NCI-H2029 (cell line): ENCODE measurements at regions not wholly inside any gene's neighbourhood (a gene's known extent, or its start where the extent isn't known, plus 50 kb on each side); places are given as distances from the start of the nearest gene placed in this dataset.
"Not testable (repeated sequence)": the region's sequence is repeated elsewhere in the genome, so short reads cannot be mapped to it uniquely, and the experiment has no call there.

Source experiments
- DNase-seq: peaks from one replicate; lab custom pipeline; 2025; lab: John Stamatoyannopoulos, UW

DNA sequence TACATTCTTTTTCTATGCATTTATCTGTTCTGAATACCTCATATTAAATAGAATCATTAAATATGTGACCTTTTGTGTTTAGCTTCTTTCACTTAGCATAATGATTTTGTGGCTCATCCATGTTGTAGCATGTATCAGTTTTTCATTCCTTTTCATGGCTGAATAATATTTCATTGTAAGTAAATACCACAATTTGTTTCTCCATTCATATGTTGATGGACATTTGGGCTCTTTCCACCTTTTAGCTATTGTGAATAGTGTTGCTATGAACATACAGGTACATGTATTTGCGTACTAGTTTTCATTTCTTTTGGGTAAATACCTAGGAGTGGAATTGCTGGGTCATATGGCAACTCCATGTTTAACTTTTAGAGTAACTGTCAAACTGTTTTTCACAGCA, 85.1 kb downstream of the GNL3L start:
- DNase-seq = no peak

DNA sequence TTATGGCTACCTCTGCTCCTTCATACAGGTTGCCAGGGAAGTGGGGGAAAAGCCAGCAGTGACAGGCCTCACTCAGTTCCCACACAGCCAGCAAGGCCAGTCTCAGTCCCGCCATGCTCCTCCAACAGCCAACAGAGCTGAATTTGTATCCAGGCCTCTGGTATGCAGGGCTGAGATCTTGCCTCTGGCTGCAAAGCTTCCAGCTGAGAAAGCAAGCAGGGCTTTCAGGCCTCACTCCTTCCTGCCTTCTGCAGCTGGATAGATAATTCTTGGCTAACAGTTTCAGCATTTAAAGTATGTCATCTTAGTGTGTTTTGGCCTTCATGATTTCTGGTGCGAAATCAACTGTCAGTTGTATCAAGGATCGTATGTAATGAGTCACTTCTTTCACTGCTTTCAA, 103.6 kb downstream of the GNL3L start:
- no peak for DNase-seq

DNA sequence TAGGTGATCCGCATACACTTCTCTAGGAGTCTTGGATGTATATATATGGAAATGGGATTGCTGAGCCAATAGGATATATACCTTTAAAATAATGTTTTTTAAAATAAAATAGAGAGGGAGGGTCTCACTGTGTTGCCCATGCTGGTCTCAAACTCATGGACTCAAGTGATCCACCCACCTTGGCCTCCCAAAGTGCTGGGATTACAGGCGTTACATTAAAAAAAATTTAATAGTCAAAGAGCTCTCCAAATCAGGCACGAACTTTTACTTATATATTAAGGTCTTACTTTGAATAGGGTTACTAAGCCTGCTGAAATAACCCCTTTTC, 109.0 kb downstream of the GNL3L start:
- DNase-seq = no peak

DNA sequence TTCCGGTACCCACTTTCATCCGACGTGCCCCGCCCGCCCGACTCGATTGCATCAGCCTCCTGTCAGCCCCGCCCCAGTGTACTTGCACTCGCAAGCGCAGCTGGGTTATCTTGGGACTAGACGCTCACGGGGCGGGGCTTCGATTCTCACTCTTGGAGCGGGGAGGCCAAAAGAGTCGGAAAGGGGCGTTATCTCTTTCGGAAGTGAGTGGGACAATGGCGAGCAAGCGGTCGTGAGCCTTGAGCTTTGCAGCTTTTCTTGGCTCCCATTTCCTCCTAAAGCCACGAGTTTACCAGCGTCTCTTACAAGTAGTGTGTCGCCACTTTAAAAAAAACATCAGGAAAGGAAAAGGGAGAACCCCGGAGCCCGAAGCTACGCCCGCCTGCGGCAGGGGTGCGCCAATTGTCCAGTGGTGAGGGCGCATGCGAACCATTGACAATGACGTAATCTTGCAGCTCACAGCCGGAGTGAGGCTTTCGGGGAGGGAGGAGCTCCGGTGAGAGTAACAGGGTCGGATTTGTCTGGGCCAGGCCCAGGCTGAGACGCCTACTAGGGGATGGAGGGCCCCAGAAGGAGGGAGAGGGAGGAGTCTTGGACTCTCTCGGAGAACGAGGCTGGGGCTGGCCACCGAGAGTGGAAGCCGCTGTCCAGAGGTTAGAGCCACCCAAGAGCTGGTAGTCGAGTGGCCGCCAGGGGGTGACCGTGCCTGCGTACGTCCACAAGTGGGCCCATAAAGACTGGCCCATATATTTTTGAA, 109.5 kb downstream of the GNL3L start:
- peak; percentile 85 for DNase-seq

DNA sequence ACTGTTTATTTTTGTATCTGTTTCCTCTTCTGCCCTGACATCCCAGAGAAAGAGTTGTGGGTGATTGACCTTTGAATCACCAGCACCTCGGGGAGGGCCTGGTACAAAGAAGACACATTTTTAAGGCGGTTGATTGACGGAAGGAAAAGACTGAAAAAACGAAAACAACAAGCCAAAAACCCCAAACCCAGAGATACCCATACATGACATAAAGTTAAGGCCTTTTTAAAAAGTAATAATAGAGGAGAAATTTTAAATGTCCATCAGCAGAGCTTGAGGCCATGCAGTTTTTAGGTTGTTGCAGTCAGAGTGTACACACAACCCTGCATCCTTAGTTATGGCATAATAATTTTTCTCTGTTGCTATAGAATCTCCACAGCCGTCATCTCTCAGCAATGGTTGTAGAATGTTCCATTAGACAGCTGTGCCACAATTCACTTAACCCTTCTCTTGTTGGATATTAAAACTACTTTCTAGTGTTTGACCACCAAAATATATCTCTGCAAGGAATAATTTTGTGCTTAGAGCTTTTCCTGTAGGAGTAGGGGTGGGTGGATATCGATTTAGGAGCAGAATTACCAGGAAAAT, 110.2 kb downstream of the GNL3L start:
- no peak for DNase-seq

DNA sequence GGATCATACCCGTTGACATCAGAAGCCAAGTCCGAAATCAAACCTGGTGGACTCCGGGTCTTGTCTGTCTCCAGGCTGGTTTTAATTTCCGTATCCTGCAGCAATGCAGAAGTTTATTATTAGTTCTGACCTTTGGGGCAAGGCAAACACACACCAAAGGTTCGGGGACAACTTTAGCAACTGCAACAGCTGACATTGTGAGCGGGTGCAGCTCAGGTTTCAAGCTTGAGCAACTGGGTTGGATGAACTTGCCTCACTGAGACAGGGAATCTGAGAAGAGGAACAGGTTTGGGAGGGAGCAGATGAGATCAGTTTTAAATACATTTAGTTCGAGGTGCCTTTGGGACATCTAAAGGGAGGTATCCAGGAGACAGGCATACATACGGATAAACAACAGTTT, 110.7 kb downstream of the GNL3L start:
- DNase-seq = no peak

DNA sequence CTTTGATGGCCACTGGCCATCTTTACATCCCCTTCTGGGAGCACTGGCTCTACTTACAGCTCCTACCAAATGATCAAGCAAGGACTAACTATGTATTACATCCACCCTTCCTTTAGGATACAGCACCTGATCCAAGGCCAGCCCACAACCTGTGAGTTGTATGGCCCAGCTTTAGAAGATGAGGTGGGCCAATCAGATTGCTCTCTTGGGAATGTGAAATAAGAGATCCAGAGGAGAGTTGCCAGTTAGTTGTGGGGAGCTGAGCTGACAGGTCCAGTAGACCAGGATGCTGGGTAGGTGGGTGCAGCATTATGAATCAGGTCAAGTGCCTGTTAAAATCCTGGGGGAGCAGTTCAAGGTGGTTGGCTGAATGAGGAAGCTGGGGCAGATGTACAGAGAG, 111.5 kb downstream of the GNL3L start:
- DNase-seq = no peak

DNA sequence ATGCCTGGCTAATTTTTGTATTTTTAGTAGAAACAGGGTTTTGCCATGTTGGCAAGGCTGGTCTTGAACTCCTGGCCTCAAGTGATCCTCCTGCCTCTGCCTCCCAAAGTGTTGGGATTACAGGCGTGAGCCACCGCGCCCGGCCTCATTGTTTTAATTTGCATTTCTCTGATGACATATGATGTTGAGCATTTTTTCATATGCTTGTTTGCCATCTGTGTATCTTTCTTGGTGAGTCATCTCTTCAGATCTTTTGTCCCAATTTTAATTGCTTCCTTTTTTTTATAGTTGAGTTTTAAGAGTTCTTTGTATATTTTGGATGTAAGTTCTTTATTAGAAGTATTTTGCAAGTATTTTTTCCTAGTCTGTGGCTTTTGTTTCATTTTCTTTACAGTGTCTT, 117.6 kb downstream of the GNL3L start:
- DNase-seq = not testable (repeated sequence)

DNA sequence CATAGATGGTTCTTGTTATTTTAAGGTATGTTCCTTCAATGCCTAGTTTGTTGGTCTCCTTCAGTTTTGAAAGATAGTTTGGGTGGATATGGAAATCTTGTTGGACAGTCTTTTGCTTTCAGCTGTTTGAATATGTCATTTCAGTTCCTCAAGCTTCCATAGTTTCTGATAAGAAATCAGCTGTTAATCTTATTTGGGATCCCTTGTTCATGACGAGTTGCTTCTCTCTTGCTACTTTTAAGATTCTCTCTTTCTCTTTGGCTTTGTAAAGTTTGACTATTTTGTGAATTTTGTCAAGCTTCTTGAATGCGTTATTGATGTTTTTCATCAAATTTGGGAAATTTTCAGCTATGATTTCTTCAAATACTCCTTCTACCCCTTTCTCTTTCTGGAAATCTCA, 129.5 kb downstream of the GNL3L start:
- DNase-seq = no peak

DNA sequence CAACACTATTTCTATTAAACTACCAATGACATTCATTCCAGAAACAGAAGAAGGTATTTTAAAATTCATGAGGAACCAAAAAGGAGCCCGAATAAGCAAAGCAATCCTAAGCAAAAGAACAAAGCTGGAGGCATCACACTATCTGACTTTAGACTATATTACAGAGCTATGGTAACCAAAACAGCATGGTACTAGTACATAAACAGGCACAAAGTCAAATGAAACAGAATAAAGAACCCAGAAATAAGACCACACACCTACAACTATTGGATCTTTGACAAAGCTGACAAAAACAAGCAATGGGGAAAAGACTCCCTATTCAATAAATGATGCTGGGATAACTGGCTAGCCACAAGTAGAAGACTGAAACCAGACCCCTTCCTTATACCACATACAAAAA, 122.3 kb downstream of the ITIH6 start:
- no peak for DNase-seq

DNA sequence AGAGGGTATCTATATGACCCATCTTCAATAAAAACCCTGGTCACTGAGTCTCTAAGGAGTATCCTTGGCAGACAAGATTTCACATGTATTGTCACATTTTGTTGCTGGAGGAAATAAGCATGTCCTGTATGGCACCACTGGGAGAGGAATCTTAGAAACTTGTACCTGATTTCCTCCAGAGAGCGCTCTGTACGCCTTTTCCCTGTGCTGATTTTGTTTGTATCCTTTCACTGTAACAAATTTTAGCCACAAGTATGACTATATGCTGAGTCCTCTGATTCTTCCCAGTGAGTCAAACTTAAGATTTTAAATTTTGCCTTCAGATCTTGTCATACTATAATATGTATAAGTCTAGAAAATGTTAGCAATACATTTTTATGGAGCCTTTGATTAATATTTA, 102.8 kb downstream of the ITIH6 start:
- no peak for DNase-seq

DNA sequence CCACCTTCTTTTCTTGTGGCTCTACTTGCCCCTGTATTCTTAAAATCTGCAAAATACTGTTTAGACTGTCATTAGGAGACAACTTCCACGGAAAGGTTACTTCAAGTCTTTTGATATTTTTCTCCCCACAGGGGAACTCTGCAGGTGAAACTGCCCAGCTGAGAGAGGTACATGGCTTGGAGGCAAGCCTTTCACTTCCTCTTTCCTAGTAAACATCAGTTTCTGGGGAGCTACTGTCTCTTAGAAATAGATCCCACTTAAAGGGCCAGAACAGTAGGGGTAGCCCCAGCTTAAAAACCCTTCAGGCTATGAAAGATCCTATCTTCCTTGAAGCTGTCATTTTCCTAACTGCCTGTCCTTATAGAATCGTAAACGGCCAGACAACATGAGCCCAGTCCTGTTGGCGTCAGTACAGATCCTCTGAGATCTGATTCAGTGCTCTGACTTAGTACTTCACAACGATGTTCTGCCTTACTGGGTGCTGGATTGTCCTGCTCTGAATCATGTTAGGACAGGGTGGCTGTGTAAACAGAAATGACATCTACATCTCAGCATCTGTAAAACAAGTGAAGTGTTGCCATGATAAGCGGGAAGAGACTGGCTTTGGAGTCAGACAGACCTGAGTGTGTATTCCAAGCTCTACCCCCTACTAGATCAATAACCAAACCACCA, 102.1 kb downstream of the ITIH6 start:
- peak; percentile 6 for DNase-seq
